ENCODE measurements at regions not wholly inside any gene's neighbourhood (a gene's known extent, or its start where the extent isn't known, plus 50 kb on each side); places are given as distances from the start of the nearest gene placed in this dataset.
"Not testable (repeated sequence)": the region's sequence is repeated elsewhere in the genome, so short reads cannot be mapped to it uniquely, and the experiment has no call there.

GRCh38 chr2:66121946-66122345 lies 313.0 kb upstream of the MEIS1 start:
- Histone ChIP-seq H3K4me1 (ENCODE audit: control insufficient read depth, insufficient read depth, low read length) (peaks cover 2% of the 10 kb centered on the region), H3K27me3 (ENCODE audit: control insufficient read depth, insufficient read depth, low read length) (no peaks in the 10 kb centered on the region), H3K9me3 (ENCODE audit: control insufficient read depth, insufficient read depth, low read length) (no peaks in the 10 kb centered on the region), H3K9ac (ENCODE audit: low read depth, low read length) (no peak overlapping the region), H3K36me3 (ENCODE audit: control insufficient read depth, insufficient read depth, low read length) (no peaks in the 10 kb centered on the region), H3K4me3 (ENCODE audit: low read depth, low read length) (no peak overlapping the region)

GRCh38 chr2:66113988-66114625 lies 320.8 kb upstream of the MEIS1 start:
- Histone ChIP-seq H3K9me3 (ENCODE audit: control insufficient read depth, insufficient read depth, low read length) (no peaks in the 10 kb centered on the region), H3K4me1 (ENCODE audit: control insufficient read depth, insufficient read depth, low read length) (no peaks in the 10 kb centered on the region), H3K4me3 (ENCODE audit: low read depth, low read length) (no peak overlapping the region), H3K27me3 (ENCODE audit: control insufficient read depth, insufficient read depth, low read length) (no peaks in the 10 kb centered on the region), H3K36me3 (ENCODE audit: control insufficient read depth, insufficient read depth, low read length) (no peaks in the 10 kb centered on the region), H3K9ac (ENCODE audit: low read depth, low read length) (no peak overlapping the region)

DNA sequence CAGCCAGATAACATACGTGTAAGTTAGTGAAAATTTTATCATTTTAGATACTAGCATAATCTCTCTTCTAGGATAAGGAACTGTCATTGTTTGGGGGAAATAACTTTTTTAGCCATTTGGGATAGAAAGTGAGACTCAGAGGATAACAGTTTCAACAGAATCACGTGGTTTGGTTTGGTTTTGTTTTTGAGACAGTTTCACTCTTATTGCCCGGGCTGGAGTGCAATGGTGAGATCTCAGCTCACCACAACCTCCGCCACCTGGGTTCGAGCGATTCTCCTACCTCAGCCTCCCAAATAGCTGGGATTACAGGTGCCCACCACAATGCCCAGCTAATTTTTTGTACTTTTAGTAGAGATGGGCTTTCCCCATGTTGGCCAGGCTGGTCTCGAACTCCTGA lies 323.2 kb upstream of the MEIS1 start:
- H3K27me3 ChIP-seq (ENCODE audit: control insufficient read depth, insufficient read depth, low read length) = no peaks in the 10 kb centered on the region
- no peaks in the 10 kb centered on the region for H3K36me3 ChIP-seq (ENCODE audit: control insufficient read depth, insufficient read depth, low read length)
- H3K4me3 ChIP-seq (ENCODE audit: low read depth, low read length) = no peak overlapping the region
- no peak overlapping the region for H3K9ac ChIP-seq (ENCODE audit: low read depth, low read length)
- no peaks in the 10 kb centered on the region for H3K4me1 ChIP-seq (ENCODE audit: control insufficient read depth, insufficient read depth, low read length)
- no peaks in the 10 kb centered on the region for H3K9me3 ChIP-seq (ENCODE audit: control insufficient read depth, insufficient read depth, low read length)

- Histone ChIP-seq H3K4me1 (ENCODE audit: control insufficient read depth, insufficient read depth, low read length) (no peaks in the 10 kb centered on the region), H3K27me3 (ENCODE audit: control insufficient read depth, insufficient read depth, low read length) (no peaks in the 10 kb centered on the region)
Measured at GRCh38 chr2:66110608-66111007, 324.3 kb upstream of the MEIS1 start.

DNA sequence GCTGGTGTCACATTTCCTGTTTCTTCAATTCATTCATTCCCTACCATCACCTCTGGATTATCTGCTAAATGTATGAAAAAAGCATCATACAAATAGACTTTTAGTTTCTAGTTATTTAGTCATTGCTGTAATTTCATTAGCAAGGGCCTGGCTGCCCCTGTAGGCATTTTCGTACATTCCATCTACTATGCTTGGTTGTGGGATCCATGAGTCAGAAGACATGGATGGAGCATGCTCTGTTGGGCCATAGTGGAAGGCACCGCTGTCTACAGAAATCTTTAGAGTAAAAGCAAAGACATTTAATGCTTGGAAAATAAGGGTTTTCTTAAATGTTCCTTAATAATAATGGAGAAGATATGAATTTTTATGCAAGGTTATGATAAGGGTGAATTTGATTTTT lies 324.8 kb upstream of the MEIS1 start:
- H3K36me3 ChIP-seq (ENCODE audit: control insufficient read depth, insufficient read depth, low read length) = no peaks in the 10 kb centered on the region
- no peaks in the 10 kb centered on the region for H3K27me3 ChIP-seq (ENCODE audit: control insufficient read depth, insufficient read depth, low read length)
- no peaks in the 10 kb centered on the region for H3K4me1 ChIP-seq (ENCODE audit: control insufficient read depth, insufficient read depth, low read length)
- no peaks in the 10 kb centered on the region for H3K9me3 ChIP-seq (ENCODE audit: control insufficient read depth, insufficient read depth, low read length)
- no peak overlapping the region for H3K9ac ChIP-seq (ENCODE audit: low read depth, low read length)
- no peak overlapping the region for H3K4me3 ChIP-seq (ENCODE audit: low read depth, low read length)

More at GRCh38 chr2:66110608-66111007, 324.3 kb upstream of the MEIS1 start:
- Histone ChIP-seq H3K9ac (ENCODE audit: low read depth, low read length) (no peak overlapping the region), H3K4me3 (ENCODE audit: low read depth, low read length) (no peak overlapping the region), H3K9me3 (ENCODE audit: control insufficient read depth, insufficient read depth, low read length) (no peaks in the 10 kb centered on the region), H3K36me3 (ENCODE audit: control insufficient read depth, insufficient read depth, low read length) (no peaks in the 10 kb centered on the region)

GRCh38 chr2:66109419-66109818 lies 325.5 kb upstream of the MEIS1 start:
- no peak overlapping the region for H3K9ac ChIP-seq (ENCODE audit: low read depth, low read length)
- H3K27me3 ChIP-seq (ENCODE audit: control insufficient read depth, insufficient read depth, low read length) = no peaks in the 10 kb centered on the region
- no peaks in the 10 kb centered on the region for H3K36me3 ChIP-seq (ENCODE audit: control insufficient read depth, insufficient read depth, low read length)
- H3K4me3 ChIP-seq (ENCODE audit: low read depth, low read length) = no peak overlapping the region
- H3K4me1 ChIP-seq (ENCODE audit: control insufficient read depth, insufficient read depth, low read length) = no peaks in the 10 kb centered on the region
- no peaks in the 10 kb centered on the region for H3K9me3 ChIP-seq (ENCODE audit: control insufficient read depth, insufficient read depth, low read length)

GRCh38 chr2:66105066-66105753 lies 329.7 kb upstream of the MEIS1 start:
- Histone ChIP-seq H3K27me3 (ENCODE audit: control insufficient read depth, insufficient read depth, low read length) (no peaks in the 10 kb centered on the region), H3K4me1 (ENCODE audit: control insufficient read depth, insufficient read depth, low read length) (no peaks in the 10 kb centered on the region), H3K4me3 (ENCODE audit: low read depth, low read length) (no peak overlapping the region), H3K9ac (ENCODE audit: low read depth, low read length) (no peak overlapping the region), H3K9me3 (ENCODE audit: control insufficient read depth, insufficient read depth, low read length) (no peaks in the 10 kb centered on the region), H3K36me3 (ENCODE audit: control insufficient read depth, insufficient read depth, low read length) (no peaks in the 10 kb centered on the region)

GRCh38 chr2:66103581-66103980 lies 331.3 kb upstream of the MEIS1 start:
- H3K36me3 ChIP-seq (ENCODE audit: control insufficient read depth, insufficient read depth, low read length) = no peaks in the 10 kb centered on the region
- no peak overlapping the region for H3K9ac ChIP-seq (ENCODE audit: low read depth, low read length)
- no peaks in the 10 kb centered on the region for H3K27me3 ChIP-seq (ENCODE audit: control insufficient read depth, insufficient read depth, low read length)
- no peaks in the 10 kb centered on the region for H3K4me1 ChIP-seq (ENCODE audit: control insufficient read depth, insufficient read depth, low read length)
- no peaks in the 10 kb centered on the region for H3K9me3 ChIP-seq (ENCODE audit: control insufficient read depth, insufficient read depth, low read length)
- H3K4me3 ChIP-seq (ENCODE audit: low read depth, low read length) = no peak overlapping the region

DNA sequence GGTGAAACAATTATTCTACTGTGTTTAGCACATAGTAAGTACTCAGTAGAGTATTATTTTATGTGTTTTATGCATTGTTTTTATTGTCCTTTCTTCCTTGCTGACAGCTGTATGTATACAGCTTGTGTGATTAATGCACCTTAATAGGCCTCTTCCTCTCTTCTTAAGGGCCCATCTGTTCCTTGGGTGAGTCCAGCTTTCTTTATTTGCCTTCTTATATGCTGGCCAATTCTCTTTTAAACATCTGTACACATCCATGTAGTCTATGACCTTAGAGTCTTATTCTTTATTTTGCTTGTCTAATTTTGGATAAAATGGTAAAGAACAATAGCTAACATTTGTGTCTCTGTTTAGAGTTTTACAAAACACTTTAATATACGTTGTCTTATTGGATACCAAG lies 333.7 kb upstream of the MEIS1 start:
- H3K9me3 ChIP-seq (ENCODE audit: control insufficient read depth, insufficient read depth, low read length) = no peaks in the 10 kb centered on the region
- no peaks in the 10 kb centered on the region for H3K4me1 ChIP-seq (ENCODE audit: control insufficient read depth, insufficient read depth, low read length)
- H3K36me3 ChIP-seq (ENCODE audit: control insufficient read depth, insufficient read depth, low read length) = no peaks in the 10 kb centered on the region
- H3K27me3 ChIP-seq (ENCODE audit: control insufficient read depth, insufficient read depth, low read length) = no peaks in the 10 kb centered on the region
- H3K9ac ChIP-seq (ENCODE audit: low read depth, low read length) = no peak overlapping the region
- H3K4me3 ChIP-seq (ENCODE audit: low read depth, low read length) = no peak overlapping the region

DNA sequence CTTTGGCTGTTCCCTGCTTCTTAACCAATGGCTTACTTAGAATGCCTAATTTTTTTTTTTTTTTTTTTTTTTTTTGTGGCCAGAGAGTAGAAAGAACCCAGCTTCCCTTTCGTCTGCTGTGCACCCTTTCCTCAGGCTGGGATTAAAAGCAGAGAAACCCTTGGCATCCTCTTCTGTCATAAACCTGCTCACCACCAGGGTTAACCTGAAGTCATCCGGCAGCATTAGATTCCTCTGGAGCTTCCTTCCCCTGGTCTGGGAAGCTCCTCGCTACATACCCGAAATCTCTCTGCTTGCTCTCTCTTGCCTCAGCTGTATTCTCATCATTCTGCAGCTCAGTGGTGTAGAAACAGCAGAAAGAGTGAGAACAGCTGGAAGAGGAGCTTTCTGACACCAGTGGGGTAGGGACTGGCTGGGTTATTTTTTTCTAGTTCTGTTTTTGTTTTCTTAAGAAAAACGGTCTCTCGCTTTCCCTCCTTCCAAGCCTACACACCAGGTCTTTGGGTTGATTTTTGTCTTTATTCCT lies 339.0 kb upstream of the MEIS1 start:
- no peaks in the 10 kb centered on the region for H3K9me3 ChIP-seq (ENCODE audit: control insufficient read depth, insufficient read depth, low read length)
- no peaks in the 10 kb centered on the region for H3K4me1 ChIP-seq (ENCODE audit: control insufficient read depth, insufficient read depth, low read length)
- H3K27me3 ChIP-seq (ENCODE audit: control insufficient read depth, insufficient read depth, low read length) = no peaks in the 10 kb centered on the region
- H3K9ac ChIP-seq (ENCODE audit: low read depth, low read length) = no peak overlapping the region
- H3K4me3 ChIP-seq (ENCODE audit: low read depth, low read length) = no peak overlapping the region
- no peaks in the 10 kb centered on the region for H3K36me3 ChIP-seq (ENCODE audit: control insufficient read depth, insufficient read depth, low read length)

DNA sequence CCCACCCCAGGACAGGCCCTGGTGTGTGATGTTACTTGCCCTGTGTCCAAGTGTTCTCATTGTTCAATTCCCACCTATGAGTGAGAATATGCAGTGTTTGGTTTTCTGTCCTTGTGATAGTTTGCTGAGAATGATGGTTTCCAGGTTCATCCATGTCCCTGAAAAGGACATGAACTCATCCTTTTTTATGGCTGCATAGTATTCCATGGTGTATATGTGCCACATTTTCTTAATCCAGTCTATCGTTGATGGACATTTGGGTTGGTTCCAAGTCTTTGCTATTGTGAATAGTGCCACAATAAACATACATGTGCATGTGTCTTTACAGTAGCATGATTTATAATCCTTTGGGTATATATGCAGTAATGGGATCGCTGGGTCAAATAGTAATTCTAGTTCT lies 340.2 kb upstream of the MEIS1 start:
- not testable (repeated sequence) for H3K4me1 ChIP-seq (ENCODE audit: control insufficient read depth, insufficient read depth, low read length); H3K4me3 ChIP-seq (ENCODE audit: low read depth, low read length); H3K36me3 ChIP-seq (ENCODE audit: control insufficient read depth, insufficient read depth, low read length); H3K27me3 ChIP-seq (ENCODE audit: control insufficient read depth, insufficient read depth, low read length); H3K9ac ChIP-seq (ENCODE audit: low read depth, low read length); H3K9me3 ChIP-seq (ENCODE audit: control insufficient read depth, insufficient read depth, low read length)

DNA sequence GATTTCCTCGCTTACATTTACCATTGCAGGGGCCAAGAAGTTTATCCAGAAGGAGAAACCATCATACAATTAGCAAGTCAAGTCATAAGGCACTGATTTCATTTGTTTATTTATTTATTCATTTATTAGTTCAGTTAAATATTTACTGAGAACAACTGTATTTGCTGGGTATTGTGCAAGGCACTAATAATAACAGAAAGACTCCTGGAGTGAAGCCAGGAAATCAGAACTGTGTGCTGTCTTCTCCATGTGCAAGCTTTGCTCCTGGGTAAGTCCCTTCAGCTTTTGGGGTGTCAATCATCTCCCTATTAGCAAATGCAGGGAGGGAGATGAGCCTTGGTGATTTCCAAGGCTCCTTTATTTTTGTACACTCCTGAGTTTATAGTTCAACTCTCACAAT lies 341.6 kb upstream of the MEIS1 start:
- H3K4me1 ChIP-seq (ENCODE audit: control insufficient read depth, insufficient read depth, low read length) = no peaks in the 10 kb centered on the region
- no peaks in the 10 kb centered on the region for H3K9me3 ChIP-seq (ENCODE audit: control insufficient read depth, insufficient read depth, low read length)
- no peak overlapping the region for H3K9ac ChIP-seq (ENCODE audit: low read depth, low read length)
- H3K36me3 ChIP-seq (ENCODE audit: control insufficient read depth, insufficient read depth, low read length) = no peaks in the 10 kb centered on the region
- no peaks in the 10 kb centered on the region for H3K27me3 ChIP-seq (ENCODE audit: control insufficient read depth, insufficient read depth, low read length)
- H3K4me3 ChIP-seq (ENCODE audit: low read depth, low read length) = no peak overlapping the region
